GM23248 (cell line): ENCODE measurements at regions not wholly inside any gene's neighbourhood (a gene's known extent, or its start where the extent isn't known, plus 50 kb on each side); places are given as distances from the start of the nearest gene placed in this dataset.

Experiments
- DNase-seq: peaks from one replicate; pipeline ENCODE4 v3.0.0-alpha.2; 2015
- H2AFZ ChIP-seq: fragments of 200-600 bp; sonication (generic); 2 replicates; pipeline ENCODE4 v1.6.1; 2016; ENCODE audit warnings: antibody characterized with exemption
- H3F3A ChIP-seq: fragments of 200-600 bp; sonication (generic); 2 replicates; pipeline ENCODE4 v1.6.1; 2016; ENCODE audit warnings: mild to moderate bottlenecking, antibody characterized with exemption, mixed run types; ENCODE audit not compliant: insufficient read depth
- H3K27ac ChIP-seq: fragments of 200-600 bp; sonication (generic); 2 replicates; pipeline ENCODE4 v1.5.1; 2016; ENCODE audit warnings: mild to moderate bottlenecking
- H3K27me3 ChIP-seq: fragments of 200-600 bp; sonication (generic); replicated peaks from 2 replicates; pipeline ENCODE4 v1.6.1; 2016; ENCODE audit warnings: mild to moderate bottlenecking; ENCODE audit not compliant: insufficient read depth
- H3K36me3 ChIP-seq: fragments of 200-600 bp; sonication (generic); 2 replicates; pipeline ENCODE4 v1.6.1; 2016; ENCODE audit warnings: low read depth, mild to moderate bottlenecking
- H3K4me1 ChIP-seq: fragments of 200-600 bp; sonication (generic); 2 replicates; pipeline ENCODE4 v1.6.1; 2016; ENCODE audit warnings: mild to moderate bottlenecking; ENCODE audit not compliant: insufficient read depth
- H3K4me2 ChIP-seq: fragments of 200-600 bp; sonication (generic); one replicate; pipeline ENCODE4 v1.6.1; 2016; ENCODE audit warnings: mild to moderate bottlenecking; ENCODE audit not compliant: unreplicated experiment
- H3K4me3 ChIP-seq: fragments of 200-600 bp; sonication (generic); 2 replicates; pipeline ENCODE4 v1.5.1; 2016; ENCODE audit warnings: mild to moderate bottlenecking
- H3K79me2 ChIP-seq: fragments of 200-600 bp; sonication (generic); 2 replicates; pipeline ENCODE4 v1.6.1; 2016; ENCODE audit warnings: mild to moderate bottlenecking; ENCODE audit not compliant: insufficient read depth
- H3K9ac ChIP-seq: fragments of 200-600 bp; sonication (generic); 2 replicates; pipeline ENCODE4 v1.6.1; 2016; ENCODE audit warnings: mild to moderate bottlenecking
- H3K9me2 ChIP-seq: fragments of 200-600 bp; sonication (generic); 2 replicates; pipeline ENCODE4 v1.6.1; 2016; ENCODE audit warnings: mixed run types, mild to moderate bottlenecking, moderate library complexity; ENCODE audit not compliant: insufficient read depth
- H3K9me3 ChIP-seq: fragments of 200-600 bp; sonication (generic); one replicate; pipeline ENCODE4 v1.6.1; 2017; ENCODE audit warnings: low read depth
- H4K20me1 ChIP-seq: fragments of 200-600 bp; sonication (generic); 2 replicates; pipeline ENCODE4 v1.6.0; 2016; ENCODE audit not compliant: insufficient read depth
- EZH2 ChIP-seq: fragments of 200-600 bp; sonication (generic); IDR thresholded peaks from 2 replicates; pipeline ENCODE4 v1.6.1; 2018; ENCODE audit warnings: antibody characterized with exemption, mild to moderate bottlenecking; ENCODE audit not compliant: insufficient read depth, poor library complexity, severe bottlenecking
- EZH2phosphoT487 ChIP-seq: fragments of 200-600 bp; sonication (generic); IDR thresholded peaks from 2 replicates; pipeline ENCODE4 v1.6.1; 2018; ENCODE audit warnings: antibody characterized with exemption, moderate library complexity, mild to moderate bottlenecking, low read depth; ENCODE audit not compliant: insufficient read depth
- WGBS, 2 experiments: methylation state at CpG; one replicate each; pipeline ENCODE4 v1.1.6; 2015 to 2017; ENCODE audit warnings: low lambda C conversion rate in 2 of 2, low coverage in 1 of 2; ENCODE audit errors: missing lambda C conversion rate in 2 of 2; 5-methylcytosine and 5-hydroxymethylcytosine counted together
- in situ Hi-C: fragments of 300-500 bp; cut with MboI; formaldehyde crosslinking; loops from 2 replicates; pipeline ENCODE4 v1.15.0; 2020

DNA sequence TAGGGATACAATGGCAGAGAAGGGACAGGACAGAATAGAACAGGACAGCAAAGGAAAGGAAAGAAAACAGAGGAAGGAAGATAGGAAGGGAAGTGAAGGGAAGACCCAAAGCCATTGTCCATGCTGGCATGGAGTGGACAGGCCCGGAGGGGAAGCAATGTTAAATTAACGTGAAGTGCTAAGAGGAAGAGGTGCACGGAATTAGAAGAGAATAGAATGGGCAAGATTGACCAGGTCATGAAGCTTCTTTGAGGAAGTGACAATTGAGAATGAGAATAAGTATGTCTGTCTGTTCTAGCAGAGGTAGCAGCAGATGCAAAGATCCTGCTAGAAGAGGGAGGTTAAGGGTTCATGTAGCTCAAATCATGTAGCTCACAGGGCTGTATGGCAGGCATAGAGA is 117.2 kb downstream of the MAF start:
- 57 to 59% methylated on average over 3 of the region's 3 CpGs for WGBS, 2 experiments
- no peak for TF ChIP-seq EZH2
- no peak for TF ChIP-seq EZH2phosphoT487
- H3K79me2 ChIP-seq: no peaks in the 10 kb centered on the region

DNA sequence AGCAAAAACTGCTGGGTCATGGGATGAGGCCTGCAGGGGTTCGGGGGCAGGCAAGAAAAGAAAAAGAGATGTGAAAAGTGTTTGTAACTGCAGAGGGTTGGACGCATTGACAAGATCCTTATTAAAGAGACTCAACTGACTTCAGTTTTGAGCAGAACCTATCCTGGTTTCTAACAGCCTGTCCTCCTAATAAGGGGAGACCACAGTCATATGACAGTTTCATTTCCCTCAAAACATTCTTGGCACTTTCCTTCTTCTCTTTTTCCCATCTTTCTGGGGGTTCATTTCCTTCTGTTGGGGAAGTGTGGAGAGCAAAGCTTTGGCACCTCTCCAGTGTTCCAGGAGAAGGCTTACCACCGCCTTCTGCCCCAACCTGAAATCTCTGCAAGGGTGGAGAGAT is 118.5 kb downstream of the MAF start:
- no peak overlapping the region for H3K27ac ChIP-seq
- no peak for DNase-seq
- H3K9ac ChIP-seq: no peak overlapping the region
- no peaks in the 10 kb centered on the region for H3K27me3 ChIP-seq
- H2AFZ ChIP-seq: no peak overlapping the region
- H3K9me3 ChIP-seq: no peaks in the 10 kb centered on the region
- H3K4me2 ChIP-seq: no peak overlapping the region
- TF ChIP-seq EZH2phosphoT487 (no peak), EZH2 (no peak)
- H3K4me3 ChIP-seq: no peak overlapping the region
- H3F3A ChIP-seq: no peaks in the 10 kb centered on the region
- H3K9me2 ChIP-seq: no peaks in the 10 kb centered on the region
- in situ Hi-C loops: no loop called here
- H3K36me3 ChIP-seq: no peaks in the 10 kb centered on the region
- no peaks in the 10 kb centered on the region for H3K4me1 ChIP-seq
- no peaks in the 10 kb centered on the region for H4K20me1 ChIP-seq
- H3K79me2 ChIP-seq: no peaks in the 10 kb centered on the region
- WGBS, 2 experiments: 45 to 62% methylated on average over 2 of the region's 3 CpGs

More for the DNA sequence above, 117.2 kb downstream of the MAF start:
- H3K27ac ChIP-seq: no peak overlapping the region
- H3F3A ChIP-seq: no peaks in the 10 kb centered on the region
- no peaks in the 10 kb centered on the region for H4K20me1 ChIP-seq
- no peak overlapping the region for H3K4me2 ChIP-seq
- no peaks in the 10 kb centered on the region for H3K4me1 ChIP-seq
- no peaks in the 10 kb centered on the region for H3K27me3 ChIP-seq
- no peak overlapping the region for H3K4me3 ChIP-seq
- H3K9ac ChIP-seq: no peak overlapping the region
- in situ Hi-C loops: no loop called here
- no peaks in the 10 kb centered on the region for H3K9me3 ChIP-seq
- H2AFZ ChIP-seq: no peak overlapping the region
- no peaks in the 10 kb centered on the region for H3K9me2 ChIP-seq
- no peaks in the 10 kb centered on the region for H3K36me3 ChIP-seq
- DNase-seq: no peak

DNA sequence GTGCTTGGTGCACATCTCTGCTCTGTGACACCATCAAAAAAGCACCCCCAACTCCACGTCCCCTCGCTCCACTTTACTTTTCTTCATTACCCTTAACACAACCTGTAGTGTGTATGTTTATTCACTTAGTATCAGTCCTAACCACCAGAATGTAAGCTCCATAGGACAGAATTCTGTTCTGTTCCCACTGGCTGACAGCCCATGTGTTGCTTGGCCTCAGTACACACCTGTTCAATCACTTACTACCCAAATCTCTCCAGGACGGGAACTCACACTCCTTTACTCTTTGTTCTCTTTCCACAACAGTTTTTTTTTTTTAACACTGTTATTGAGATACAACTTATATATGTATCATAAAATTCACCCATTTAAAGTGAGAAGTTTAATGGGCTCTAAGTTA is 119.6 kb downstream of the MAF start:
- no peak overlapping the region for H3K4me2 ChIP-seq
- H2AFZ ChIP-seq: no peak overlapping the region
- no peaks in the 10 kb centered on the region for H3K9me2 ChIP-seq
- DNase-seq: no peak
- no peak overlapping the region for H3K4me3 ChIP-seq
- no peaks in the 10 kb centered on the region for H3K4me1 ChIP-seq
- H4K20me1 ChIP-seq: no peaks in the 10 kb centered on the region
- TF ChIP-seq EZH2phosphoT487 (no peak), EZH2 (no peak)
- no peaks in the 10 kb centered on the region for H3K36me3 ChIP-seq
- no peaks in the 10 kb centered on the region for H3K27me3 ChIP-seq
- WGBS, 2 experiments: 33 to 38% methylated on average over 3 of the region's 3 CpGs
- no peak overlapping the region for H3K9ac ChIP-seq
- no peak overlapping the region for H3K27ac ChIP-seq
- in situ Hi-C loops: no loop called here
- H3K9me3 ChIP-seq: no peaks in the 10 kb centered on the region
- H3K79me2 ChIP-seq: no peaks in the 10 kb centered on the region
- H3F3A ChIP-seq: no peaks in the 10 kb centered on the region

DNA sequence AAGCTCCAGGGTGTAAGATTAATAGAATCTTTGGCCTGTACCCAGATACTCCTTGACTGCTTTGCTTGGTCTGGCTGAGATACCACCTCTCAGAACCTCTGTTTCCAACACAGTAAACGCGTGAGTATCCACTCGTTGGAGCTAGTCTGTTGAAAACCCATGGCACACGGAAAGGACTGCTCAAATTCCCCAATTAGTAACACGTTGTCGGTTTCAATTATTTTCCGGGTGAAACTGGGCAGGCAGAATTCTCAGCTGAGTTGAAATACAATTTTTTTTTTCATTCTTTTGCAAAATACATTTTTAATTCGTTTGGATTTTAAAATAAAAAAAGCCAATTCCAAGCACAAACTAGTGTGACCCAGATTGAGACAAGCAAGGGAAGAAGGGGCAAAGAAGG is 120.5 kb downstream of the MAF start:
- Histone ChIP-seq H3K9me2 (no peaks in the 10 kb centered on the region), H2AFZ (no peak overlapping the region), H3K4me2 (no peak overlapping the region), H3F3A (no peaks in the 10 kb centered on the region), H4K20me1 (no peaks in the 10 kb centered on the region), H3K9ac (no peak overlapping the region), H3K27me3 (no peaks in the 10 kb centered on the region), H3K36me3 (no peaks in the 10 kb centered on the region), H3K4me1 (no peaks in the 10 kb centered on the region), H3K9me3 (no peaks in the 10 kb centered on the region), H3K79me2 (no peaks in the 10 kb centered on the region), H3K27ac (no peak overlapping the region), H3K4me3 (no peak overlapping the region)
- no peak for TF ChIP-seq EZH2phosphoT487
- no peak for TF ChIP-seq EZH2
- no peak for DNase-seq
- WGBS, 2 experiments: 1% methylated on average over 8 of the region's 8 CpGs
- in situ Hi-C loops: no loop called here

DNA sequence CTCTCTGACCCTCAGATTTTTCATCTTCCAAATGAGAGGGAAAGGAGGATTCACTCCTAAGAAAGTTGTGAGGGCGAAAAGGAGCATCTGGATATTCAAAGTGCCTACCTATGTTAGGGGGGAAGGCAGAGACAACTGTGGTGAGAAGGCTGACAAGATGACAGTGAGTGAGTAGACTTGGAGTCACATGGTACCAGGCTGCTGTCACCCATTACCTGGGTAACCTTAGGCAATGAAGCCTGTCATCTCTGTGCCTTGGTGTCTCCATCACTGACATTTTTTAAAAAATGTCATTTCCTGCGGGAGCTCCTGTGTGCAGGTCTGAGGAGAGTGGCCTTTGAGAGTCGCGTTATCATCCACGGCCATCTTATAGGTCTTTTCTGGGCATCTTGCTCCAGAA is 124.0 kb downstream of the MAF start:
- no peak for TF ChIP-seq EZH2phosphoT487
- TF ChIP-seq EZH2: no peak
- DNase-seq: no peak
- 46 to 58% methylated on average over 5 of the region's 5 CpGs for WGBS, 2 experiments

More for the DNA sequence above, 124.0 kb downstream of the MAF start:
- no peak overlapping the region for H2AFZ ChIP-seq
- no peaks in the 10 kb centered on the region for H3K9me2 ChIP-seq
- no peaks in the 10 kb centered on the region for H3K9me3 ChIP-seq
- H3F3A ChIP-seq: no peaks in the 10 kb centered on the region
- H3K36me3 ChIP-seq: no peaks in the 10 kb centered on the region
- no peaks in the 10 kb centered on the region for H3K4me1 ChIP-seq
- H3K9ac ChIP-seq: no peak overlapping the region
- no peak overlapping the region for H3K4me2 ChIP-seq
- H3K79me2 ChIP-seq: no peaks in the 10 kb centered on the region
- H3K27ac ChIP-seq: no peak overlapping the region
- no peak overlapping the region for H3K4me3 ChIP-seq
- H4K20me1 ChIP-seq: no peaks in the 10 kb centered on the region
- H3K27me3 ChIP-seq: no peaks in the 10 kb centered on the region
- in situ Hi-C loops: no loop called here
